ENCODE measurements at regions not wholly inside any gene's neighbourhood (a gene's known extent, or its start where the extent isn't known, plus 50 kb on each side); places are given as distances from the start of the nearest gene placed in this dataset.

- TF ChIP-seq CTCF (IDR thresholded peaks at IDR 0.05) (no peak), EP300 (IDR thresholded peaks at IDR 0.05) (no peak)
Observed at GRCh38 chr9:81317223-81317622, 372.1 kb downstream of the TLE1 start.
